ENCODE measurements at regions not wholly inside any gene's neighbourhood (a gene's known extent, or its start where the extent isn't known, plus 50 kb on each side); places are given as distances from the start of the nearest gene placed in this dataset.

DNA sequence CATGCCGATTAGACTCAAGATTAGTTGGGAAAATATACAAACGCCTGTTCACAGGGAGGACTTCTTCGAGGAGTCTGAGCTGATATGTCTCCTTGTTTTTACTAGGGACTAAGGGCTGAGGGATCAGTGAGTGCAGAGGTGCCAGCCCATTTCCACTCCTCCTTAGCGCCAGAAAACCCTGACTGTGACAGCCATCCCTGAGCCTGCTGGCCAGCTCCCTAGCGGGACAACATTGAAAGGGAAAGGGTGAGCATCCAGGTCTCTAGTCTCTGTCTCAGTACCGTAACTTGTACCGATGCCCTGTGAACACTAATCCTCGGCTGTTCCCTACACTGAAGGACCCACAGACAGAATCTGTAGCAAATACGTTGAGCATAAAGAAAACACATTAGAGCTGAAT lies 243.4 kb downstream of the WNT5A start:
- TF ChIP-seq, protein P1, sequence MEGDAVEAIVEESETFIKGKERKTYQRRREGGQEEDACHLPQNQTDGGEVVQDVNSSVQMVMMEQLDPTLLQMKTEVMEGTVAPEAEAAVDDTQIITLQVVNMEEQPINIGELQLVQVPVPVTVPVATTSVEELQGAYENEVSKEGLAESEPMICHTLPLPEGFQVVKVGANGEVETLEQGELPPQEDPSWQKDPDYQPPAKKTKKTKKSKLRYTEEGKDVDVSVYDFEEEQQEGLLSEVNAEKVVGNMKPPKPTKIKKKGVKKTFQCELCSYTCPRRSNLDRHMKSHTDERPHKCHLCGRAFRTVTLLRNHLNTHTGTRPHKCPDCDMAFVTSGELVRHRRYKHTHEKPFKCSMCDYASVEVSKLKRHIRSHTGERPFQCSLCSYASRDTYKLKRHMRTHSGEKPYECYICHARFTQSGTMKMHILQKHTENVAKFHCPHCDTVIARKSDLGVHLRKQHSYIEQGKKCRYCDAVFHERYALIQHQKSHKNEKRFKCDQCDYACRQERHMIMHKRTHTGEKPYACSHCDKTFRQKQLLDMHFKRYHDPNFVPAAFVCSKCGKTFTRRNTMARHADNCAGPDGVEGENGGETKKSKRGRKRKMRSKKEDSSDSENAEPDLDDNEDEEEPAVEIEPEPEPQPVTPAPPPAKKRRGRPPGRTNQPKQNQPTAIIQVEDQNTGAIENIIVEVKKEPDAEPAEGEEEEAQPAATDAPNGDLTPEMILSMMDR (IDR thresholded peaks at IDR 0.05; ENCODE audit: low read depth, low read length, missing control alignments) = no peak
- H3K4me3 ChIP-seq (replicated peaks; ENCODE audit: low read depth, low read length) = no peak overlapping the region
- no peak for DNase-seq (ENCODE audit: extremely low read depth, low read depth)

DNA sequence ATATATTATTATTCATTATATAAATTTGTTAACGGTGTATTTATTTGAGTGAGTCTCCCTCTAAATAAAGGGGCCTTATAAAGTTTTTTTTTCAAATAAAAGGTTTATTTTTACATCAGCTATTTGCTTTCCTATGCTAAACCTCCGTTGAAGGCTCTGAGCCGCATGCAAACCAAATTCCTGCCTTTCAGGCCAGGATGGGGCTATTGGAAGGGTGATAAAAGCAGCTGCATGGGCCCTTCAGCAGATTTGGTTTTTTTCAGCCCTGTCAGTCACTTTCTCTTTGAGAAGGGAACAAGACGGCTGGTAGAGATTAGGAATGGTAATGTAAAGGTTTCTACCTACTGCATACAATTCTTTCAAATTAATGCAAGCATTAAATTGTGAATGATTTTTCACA lies 244.2 kb downstream of the WNT5A start:
- TF ChIP-seq, protein P1 (IDR thresholded peaks at IDR 0.05; ENCODE audit: low read depth, low read length, missing control alignments) = no peak
- DNase-seq (ENCODE audit: extremely low read depth, low read depth) = no peak

DNA sequence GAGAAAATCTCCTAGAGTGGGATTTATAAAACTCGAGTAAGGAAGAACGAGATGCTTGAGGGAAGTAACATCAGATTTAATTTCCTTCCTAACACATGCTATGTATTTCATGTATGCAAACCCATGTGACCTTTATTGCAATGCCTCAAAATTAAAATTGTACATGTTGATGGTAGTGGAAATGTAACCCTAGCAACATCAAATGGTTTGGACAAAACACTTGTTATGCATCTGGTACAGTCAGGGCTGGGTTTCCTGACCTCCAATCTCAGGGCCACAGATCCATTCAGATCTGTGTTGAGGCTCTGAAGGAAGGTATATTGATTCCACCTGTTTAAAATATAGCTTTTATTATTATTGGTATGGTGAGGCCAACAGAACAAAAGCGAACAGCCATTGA lies 246.0 kb downstream of the WNT5A start:
- no peak for DNase-seq (ENCODE audit: extremely low read depth, low read depth)
- no peak overlapping the region for H3K4me3 ChIP-seq (replicated peaks; ENCODE audit: low read depth, low read length)
- TF ChIP-seq, protein P1 (IDR thresholded peaks at IDR 0.05; ENCODE audit: low read depth, low read length, missing control alignments) = no peak

More for the DNA sequence above, 244.2 kb downstream of the WNT5A start:
- no peak overlapping the region for H3K4me3 ChIP-seq (replicated peaks; ENCODE audit: low read depth, low read length)

DNA sequence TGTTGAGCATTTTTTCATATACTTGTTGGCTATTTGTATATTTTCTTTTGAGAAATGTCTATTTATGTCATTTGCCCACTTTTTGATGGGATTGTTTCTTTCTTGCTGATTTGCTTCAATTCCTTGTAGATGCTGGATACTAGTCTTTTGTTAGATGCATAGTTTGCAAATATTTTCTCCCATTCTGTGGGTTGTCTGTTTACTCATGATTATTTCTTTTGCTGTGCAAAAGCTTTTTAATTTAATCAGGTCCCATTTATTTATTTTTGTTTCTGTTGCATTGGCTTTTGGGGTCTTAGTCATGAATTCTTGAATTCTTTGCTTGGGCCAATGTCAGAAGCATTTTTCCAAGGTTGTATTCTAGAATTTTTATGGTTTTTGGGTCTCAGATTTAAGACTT lies 251.7 kb downstream of the WNT5A start:
- no peak for DNase-seq (ENCODE audit: extremely low read depth, low read depth)
- H3K4me3 ChIP-seq (replicated peaks; ENCODE audit: low read depth, low read length) = no peak overlapping the region
- TF ChIP-seq, protein P1 (IDR thresholded peaks at IDR 0.05; ENCODE audit: low read depth, low read length, missing control alignments) = no peak

DNA sequence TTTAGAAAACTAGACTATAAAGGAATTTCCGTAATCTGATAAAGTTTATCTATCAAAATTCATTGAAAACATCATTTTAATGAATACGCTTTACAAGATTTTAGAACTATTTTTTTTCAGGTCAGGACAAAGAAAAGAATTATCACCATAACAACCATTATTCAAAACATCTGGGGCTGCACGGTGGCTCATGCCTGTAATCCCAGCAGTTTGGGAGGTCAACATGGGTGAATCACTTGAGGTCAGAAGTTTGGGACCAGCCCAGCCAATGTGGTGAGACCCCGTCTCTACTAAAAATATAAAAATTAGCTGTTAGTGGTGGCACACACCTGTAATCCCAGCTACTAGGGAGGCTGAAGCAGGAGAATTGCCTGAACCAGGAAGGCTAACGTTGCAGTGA lies 260.4 kb downstream of the WNT5A start:
- no peak for DNase-seq (ENCODE audit: extremely low read depth, low read depth)
- TF ChIP-seq, protein P1 (IDR thresholded peaks at IDR 0.05; ENCODE audit: low read depth, low read length, missing control alignments) = no peak
- no peak overlapping the region for H3K4me3 ChIP-seq (replicated peaks; ENCODE audit: low read depth, low read length)

DNA sequence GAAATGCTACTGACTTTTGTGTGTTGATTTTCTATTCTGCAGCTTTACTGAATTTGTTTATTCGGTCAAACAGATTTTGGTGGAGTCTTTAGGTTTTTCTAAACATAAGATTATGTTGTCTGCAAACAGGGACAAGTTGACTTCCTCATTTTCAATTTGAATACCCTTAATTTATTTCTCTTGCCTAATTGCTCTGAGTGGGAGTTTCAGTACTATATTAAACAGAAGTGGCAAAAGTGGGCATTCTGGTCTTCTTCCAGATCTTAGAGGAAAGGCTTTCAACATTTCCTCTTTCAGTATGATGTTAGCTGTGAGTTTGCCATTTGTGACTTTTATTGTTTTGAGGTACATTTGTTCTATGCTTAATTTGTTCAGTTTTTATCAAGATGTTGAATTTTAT lies 268.5 kb downstream of the WNT5A start:
- no peak overlapping the region for H3K4me3 ChIP-seq (replicated peaks; ENCODE audit: low read depth, low read length)
- TF ChIP-seq, protein P1 (IDR thresholded peaks at IDR 0.05; ENCODE audit: low read depth, low read length, missing control alignments) = no peak
- DNase-seq (ENCODE audit: extremely low read depth, low read depth) = no peak

DNA sequence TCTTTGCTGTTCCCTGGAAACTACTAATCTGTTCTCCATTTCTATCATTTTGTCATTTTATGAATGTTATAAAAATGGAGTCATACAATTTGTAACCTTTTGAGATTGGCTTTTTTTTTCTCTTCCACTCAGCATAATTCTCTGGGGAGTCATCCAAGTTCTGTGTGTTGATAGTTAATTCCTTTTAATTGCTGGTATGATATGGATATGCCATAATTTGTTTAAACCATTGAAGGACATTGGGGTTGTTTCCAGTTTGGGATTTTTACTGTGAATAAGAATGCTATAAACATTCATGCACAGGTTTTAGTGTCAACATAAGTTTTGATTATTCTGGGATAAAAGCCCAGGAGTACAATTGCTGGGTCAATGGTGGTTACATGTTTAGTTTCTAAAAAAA lies 279.4 kb downstream of the WNT5A start:
- TF ChIP-seq, protein P1 (IDR thresholded peaks at IDR 0.05; ENCODE audit: low read depth, low read length, missing control alignments) = no peak
- DNase-seq (ENCODE audit: extremely low read depth, low read depth) = no peak
- H3K4me3 ChIP-seq (replicated peaks; ENCODE audit: low read depth, low read length) = no peak overlapping the region
